HG03460 (cell line): ENCODE measurements at regions not wholly inside any gene's neighbourhood (a gene's known extent, or its start where the extent isn't known, plus 50 kb on each side); places are given as distances from the start of the nearest gene placed in this dataset.
A peak's percentile ranks its signal among the peaks of the same experiment; 100 is the strongest.
"Not testable (repeated sequence)": the region's sequence is repeated elsewhere in the genome, so short reads cannot be mapped to it uniquely, and the experiment has no call there.

ENCODE experiments used
- ATAC-seq: cut with Tn5 transposase; IDR thresholded peaks from one replicate; pipeline ENCODE4 v1.9.1; 2021; ENCODE audit not compliant: unreplicated experiment

DNA sequence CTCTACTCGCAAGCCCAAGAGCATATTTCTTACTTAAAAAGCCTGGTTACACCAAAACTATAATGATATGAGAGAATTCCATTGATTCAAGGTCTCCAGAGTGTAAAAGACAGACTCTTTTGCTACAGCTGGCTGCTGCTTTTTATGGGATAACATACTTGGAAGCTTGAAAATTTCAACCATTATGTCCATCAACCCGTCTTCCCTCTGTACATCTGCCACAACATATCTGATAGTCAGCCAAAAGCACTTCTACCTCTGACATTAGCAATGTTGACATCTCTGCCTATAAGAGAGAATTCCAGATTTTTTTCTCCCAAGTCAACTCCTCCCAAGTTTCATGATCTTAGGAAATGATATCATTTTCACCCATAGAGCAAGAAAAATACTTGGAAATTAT is 54.4 kb upstream of the IQCM start:
- no peak for ATAC-seq

DNA sequence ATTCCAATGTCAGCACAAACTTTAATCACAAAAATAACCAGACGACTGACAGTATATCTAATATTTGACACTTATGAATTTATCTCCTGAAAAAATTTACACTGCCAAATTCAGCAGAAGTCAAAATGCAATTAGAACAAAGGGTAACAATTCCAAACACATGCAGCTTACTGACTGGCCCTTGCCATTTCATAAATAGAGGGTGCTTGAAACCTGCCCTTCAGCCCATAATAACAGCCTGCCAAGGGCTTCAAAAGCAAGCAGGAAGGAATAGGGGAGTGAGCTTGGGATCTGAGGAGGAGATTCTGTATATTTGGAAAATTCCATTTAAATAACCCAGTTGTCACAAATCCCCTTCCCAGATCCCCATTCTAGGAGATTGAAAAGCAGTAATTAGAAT is 66.1 kb upstream of the IQCM start:
- ATAC-seq: no peak

DNA sequence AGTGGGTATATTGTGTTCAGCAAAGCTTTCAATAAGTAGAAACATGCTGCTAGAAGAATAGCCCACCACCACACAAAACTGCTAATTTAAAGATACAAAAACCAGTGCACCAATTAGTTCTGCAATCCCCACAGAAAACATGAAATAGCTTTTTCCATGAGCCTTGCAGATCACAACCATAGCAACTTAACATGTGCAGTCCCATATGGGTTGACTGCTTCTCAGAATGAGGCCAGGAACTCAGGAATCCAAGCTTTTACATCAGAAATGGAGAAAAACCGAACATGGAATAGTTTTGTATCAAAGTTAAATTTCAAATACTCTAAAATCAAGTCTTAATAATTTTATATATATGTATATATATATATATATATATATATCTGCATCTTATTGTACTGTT is 66.6 kb upstream of the IQCM start:
- no peak for ATAC-seq

- no peak for ATAC-seq
Observed at GRCh38 chr4:149884046-149884445, 68.4 kb upstream of the IQCM start.

GRCh38 chr4:149884529-149885181 is 69.0 kb upstream of the IQCM start:
- no peak for ATAC-seq

- no peak for ATAC-seq
Observed at GRCh38 chr4:149885896-149886295, 70.3 kb upstream of the IQCM start.

- ATAC-seq: no peak
Observed at GRCh38 chr4:149886786-149887490, 71.3 kb upstream of the IQCM start.

DNA sequence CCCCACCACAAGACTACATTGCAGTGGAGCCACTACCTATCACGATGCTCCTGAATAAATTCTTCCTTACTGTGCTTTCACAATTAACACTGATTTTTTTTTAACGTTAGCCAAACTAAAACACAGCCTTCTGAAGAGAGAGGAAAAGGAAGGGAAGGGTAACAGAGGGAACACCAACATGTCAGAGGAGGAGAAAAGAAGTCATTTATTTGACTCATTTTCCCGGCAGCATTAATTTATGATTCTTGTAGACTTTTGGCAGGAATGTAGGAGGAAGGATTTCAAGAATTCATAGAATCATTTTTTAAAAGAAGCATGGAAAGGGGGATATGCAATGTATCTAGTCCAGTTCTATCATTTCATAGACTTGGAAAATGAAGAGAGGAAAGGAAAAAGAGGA is 74.3 kb upstream of the IQCM start:
- ATAC-seq: no peak

GRCh38 chr4:149890531-149890930 is 74.9 kb upstream of the IQCM start:
- no peak for ATAC-seq

DNA sequence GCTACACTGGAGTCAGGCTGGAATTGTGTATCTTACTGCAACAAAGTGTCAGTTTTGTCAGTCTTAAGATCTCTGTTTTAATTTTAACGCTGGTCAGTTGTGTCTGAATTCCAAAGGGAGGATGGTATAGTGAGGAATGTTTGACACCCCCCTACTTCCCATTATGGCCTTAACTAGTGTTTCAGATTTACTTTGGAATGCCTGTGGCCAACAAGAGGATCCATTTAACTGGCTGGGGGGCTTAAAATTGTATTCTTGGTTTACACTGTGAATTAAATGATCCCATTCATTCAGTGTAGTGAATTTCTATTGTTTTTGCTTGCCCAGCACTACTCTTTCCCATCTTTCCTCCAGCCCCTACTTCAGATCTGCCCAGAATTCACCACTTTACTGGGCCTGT is 75.8 kb upstream of the IQCM start:
- no peak for ATAC-seq

- ATAC-seq: no peak
Observed at GRCh38 chr4:149896432-149896831, 80.8 kb upstream of the IQCM start.

DNA sequence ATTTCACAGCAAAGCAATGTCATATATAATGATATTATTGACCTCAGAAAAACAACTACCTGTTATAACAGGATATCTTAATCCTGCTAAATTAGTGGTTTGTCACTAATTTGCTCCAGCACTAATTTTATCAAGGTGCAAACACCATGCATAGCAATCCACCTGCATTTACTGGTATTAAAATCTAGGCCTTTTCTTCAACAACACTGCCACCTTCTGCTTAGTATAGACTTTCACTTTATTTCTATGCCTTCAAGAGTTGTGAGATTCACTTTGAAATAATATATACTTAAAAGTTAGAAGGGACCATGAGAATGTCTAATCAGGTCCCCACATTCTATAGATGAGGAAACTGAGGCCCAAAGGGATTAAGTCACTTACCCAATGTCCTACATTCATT is 82.1 kb upstream of the IQCM start:
- no peak for ATAC-seq

DNA sequence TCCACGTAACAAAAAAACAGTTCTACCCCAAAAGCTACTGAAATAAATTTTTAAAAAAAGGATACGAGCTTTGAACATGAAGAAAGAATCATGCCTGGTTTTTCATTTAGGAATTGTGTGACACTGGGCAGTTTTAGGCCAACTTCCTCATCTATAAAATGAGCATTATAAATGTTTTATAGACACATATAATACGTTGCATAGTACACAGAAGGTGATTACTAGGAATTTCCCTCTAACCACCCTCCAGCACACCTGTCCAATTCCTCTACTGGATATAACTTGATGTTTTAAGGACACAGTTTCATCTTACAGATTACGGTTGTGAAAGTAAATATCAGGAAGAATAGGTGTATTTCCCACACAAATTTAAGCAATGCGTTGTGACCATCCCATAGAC is 85.5 kb upstream of the IQCM start:
- no peak for ATAC-seq

GRCh38 chr4:149902242-149902641 is 86.6 kb upstream of the IQCM start:
- ATAC-seq: no peak

GRCh38 chr4:149910177-149910576 is 94.5 kb upstream of the IQCM start:
- no peak for ATAC-seq

DNA sequence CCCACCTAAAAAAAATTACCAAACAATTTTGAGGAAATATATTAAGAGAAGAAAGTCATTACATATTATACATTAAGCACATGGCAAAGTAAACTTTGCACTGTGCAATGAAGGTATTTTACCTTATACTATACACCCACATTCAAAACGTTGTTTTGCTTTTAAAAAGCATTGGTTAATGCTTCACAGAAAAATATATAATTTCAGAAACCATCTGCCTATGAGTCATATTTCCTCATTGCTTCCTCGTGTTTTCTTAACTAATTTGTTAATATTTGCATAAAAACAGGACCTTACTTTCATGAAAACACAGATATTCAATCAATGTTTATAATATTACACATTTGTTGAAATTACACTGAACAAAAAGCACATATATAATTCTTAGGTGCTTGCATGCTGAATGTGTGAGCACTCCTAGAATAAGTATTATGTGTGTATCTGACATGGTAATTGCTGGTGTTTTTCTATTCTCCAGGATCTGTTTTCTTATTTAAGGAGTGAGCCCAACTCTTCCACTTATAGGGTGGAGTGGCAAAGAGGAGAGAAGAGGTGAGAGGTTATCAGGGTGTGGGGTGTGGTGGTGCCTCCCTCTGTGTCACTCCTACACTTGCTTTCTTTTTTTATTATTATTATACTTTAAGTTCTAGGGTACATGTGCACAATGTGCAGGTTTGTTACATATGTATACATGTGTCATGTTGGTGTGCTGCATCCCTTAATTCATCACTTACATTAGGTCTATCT is 95.1 kb upstream of the IQCM start:
- no peak for ATAC-seq

GRCh38 chr4:149911354-149911753 is 95.7 kb upstream of the IQCM start:
- ATAC-seq: no peak

- no peak for ATAC-seq
Observed at GRCh38 chr4:149912000-149912399, 96.4 kb upstream of the IQCM start.

GRCh38 chr4:149914119-149915115 is 98.8 kb upstream of the IQCM start:
- peak; percentile 81 for ATAC-seq

- ATAC-seq: not testable (repeated sequence)
Observed at GRCh38 chr4:149915735-149916134, 100.1 kb upstream of the IQCM start.

- ATAC-seq: no peak
Observed at GRCh38 chr4:149923736-149924135, 108.1 kb upstream of the IQCM start.
